B cell (primary cell): ENCODE measurements at regions not wholly inside any gene's neighbourhood (a gene's known extent, or its start where the extent isn't known, plus 50 kb on each side); places are given as distances from the start of the nearest gene placed in this dataset.

Experiments used
- CTCF ChIP-seq: fragments of 200-600 bp; IDR thresholded peaks from one replicate; pipeline ENCODE4 v1.8.0; 2022; ENCODE audit warnings: antibody characterized with exemption, mild to moderate bottlenecking
- EZH2 ChIP-seq: IDR thresholded peaks from 2 replicates; pipeline ENCODE4 v1.6.1; 2012; ENCODE audit warnings: borderline replicate concordance, low read depth, mild to moderate bottlenecking, moderate library complexity, low read length; ENCODE audit not compliant: insufficient read depth, poor library complexity, severe bottlenecking

GRCh38 chr6:167553736-167554119, 228.8 kb downstream of the TTLL2 start:
- TF ChIP-seq CTCF: no peak
- TF ChIP-seq EZH2: no peak
